ENCODE measurements at regions not wholly inside any gene's neighbourhood (a gene's known extent, or its start where the extent isn't known, plus 50 kb on each side); places are given as distances from the start of the nearest gene placed in this dataset.

- Histone ChIP-seq H3K4me3 (ENCODE audit: low read length in 2 of 2) (no peak overlapping the region), H3K9me3 (ENCODE audit: control insufficient read depth in 2 of 2, low read length in 2 of 2) (no peaks in the 10 kb centered on the region), H3K9ac (ENCODE audit: low read length in 2 of 2) (no peak overlapping the region), H3K4me1 (ENCODE audit: control insufficient read depth, insufficient read depth, low read length) (no peaks in the 10 kb centered on the region), H3K27ac (ENCODE audit: low read length) (no peak overlapping the region), H3K27me3 (ENCODE audit: control insufficient read depth in 1 of 2, insufficient read depth in 2 of 2, low read length in 2 of 2) (no peaks in the 10 kb centered on the region), H3K36me3 (ENCODE audit: control insufficient read depth in 2 of 2, insufficient read depth in 2 of 2, low read length in 2 of 2) (no peaks in the 10 kb centered on the region)
Measured at GRCh38 chr11:26805001-26805400, 83.1 kb upstream of the SLC5A12 start.

GRCh38 chr11:26806219-26806618 is 84.4 kb upstream of the SLC5A12 start:
- Histone ChIP-seq H3K4me3 (ENCODE audit: low read length in 2 of 2) (no peak overlapping the region), H3K9me3 (ENCODE audit: control insufficient read depth in 2 of 2, low read length in 2 of 2) (no peaks in the 10 kb centered on the region), H3K27me3 (ENCODE audit: control insufficient read depth in 1 of 2, insufficient read depth in 2 of 2, low read length in 2 of 2) (no peaks in the 10 kb centered on the region), H3K4me1 (ENCODE audit: control insufficient read depth, insufficient read depth, low read length) (no peaks in the 10 kb centered on the region), H3K36me3 (ENCODE audit: control insufficient read depth in 2 of 2, insufficient read depth in 2 of 2, low read length in 2 of 2) (no peaks in the 10 kb centered on the region), H3K27ac (ENCODE audit: low read length) (no peak overlapping the region), H3K9ac (ENCODE audit: low read length in 2 of 2) (no peak overlapping the region)

GRCh38 chr11:26820739-26821138 is 98.9 kb upstream of the SLC5A12 start:
- Histone ChIP-seq H3K27ac (ENCODE audit: low read length) (no peak overlapping the region), H3K4me3 (ENCODE audit: low read length in 2 of 2) (no peak overlapping the region), H3K4me1 (ENCODE audit: control insufficient read depth, insufficient read depth, low read length) (no peaks in the 10 kb centered on the region), H3K27me3 (ENCODE audit: control insufficient read depth in 1 of 2, insufficient read depth in 2 of 2, low read length in 2 of 2) (no peaks in the 10 kb centered on the region), H3K9me3 (ENCODE audit: control insufficient read depth in 2 of 2, low read length in 2 of 2) (peaks cover 0 to 11% of the 10 kb centered on the region in 2 donors), H3K36me3 (ENCODE audit: control insufficient read depth in 2 of 2, insufficient read depth in 2 of 2, low read length in 2 of 2) (no peaks in the 10 kb centered on the region), H3K9ac (ENCODE audit: low read length in 2 of 2) (no peak overlapping the region)

GRCh38 chr11:26823963-26824362 is 102.1 kb upstream of the SLC5A12 start:
- Histone ChIP-seq H3K27ac (ENCODE audit: low read length) (no peak overlapping the region), H3K4me3 (ENCODE audit: low read length in 2 of 2) (no peak overlapping the region), H3K36me3 (ENCODE audit: control insufficient read depth in 2 of 2, insufficient read depth in 2 of 2, low read length in 2 of 2) (no peaks in the 10 kb centered on the region), H3K9ac (ENCODE audit: low read length in 2 of 2) (no peak overlapping the region), H3K4me1 (ENCODE audit: control insufficient read depth, insufficient read depth, low read length) (peaks cover 4% of the 10 kb centered on the region), H3K9me3 (ENCODE audit: control insufficient read depth in 2 of 2, low read length in 2 of 2) (peaks cover 0 to 11% of the 10 kb centered on the region in 2 donors), H3K27me3 (ENCODE audit: control insufficient read depth in 1 of 2, insufficient read depth in 2 of 2, low read length in 2 of 2) (no peaks in the 10 kb centered on the region)

GRCh38 chr11:26827567-26828081 is 105.8 kb upstream of the SLC5A12 start:
- peak overlapping the region in 1 of 2 donors; percentile 28 for H3K4me3 ChIP-seq (ENCODE audit: low read length in 2 of 2)
- no peaks in the 10 kb centered on the region for H3K27me3 ChIP-seq (ENCODE audit: control insufficient read depth in 1 of 2, insufficient read depth in 2 of 2, low read length in 2 of 2)
- peak overlapping the region in 1 of 2 donors; percentile 36 for H3K9ac ChIP-seq (ENCODE audit: low read length in 2 of 2)
- peaks cover 0 to 11% of the 10 kb centered on the region in 2 donors for H3K9me3 ChIP-seq (ENCODE audit: control insufficient read depth in 2 of 2, low read length in 2 of 2)
- no peaks in the 10 kb centered on the region for H3K36me3 ChIP-seq (ENCODE audit: control insufficient read depth in 2 of 2, insufficient read depth in 2 of 2, low read length in 2 of 2)
- peaks cover 4% of the 10 kb centered on the region for H3K4me1 ChIP-seq (ENCODE audit: control insufficient read depth, insufficient read depth, low read length)
- H3K27ac ChIP-seq (ENCODE audit: low read length), result peak overlapping the region; percentile 38

GRCh38 chr11:26828288-26828687 is 106.4 kb upstream of the SLC5A12 start:
- H3K9ac ChIP-seq (ENCODE audit: low read length in 2 of 2), result no peak overlapping the region
- H3K9me3 ChIP-seq (ENCODE audit: control insufficient read depth in 2 of 2, low read length in 2 of 2), result peaks cover 0 to 8% of the 10 kb centered on the region in 2 donors
- H3K4me1 ChIP-seq (ENCODE audit: control insufficient read depth, insufficient read depth, low read length), result peaks cover 4% of the 10 kb centered on the region
- no peak overlapping the region for H3K4me3 ChIP-seq (ENCODE audit: low read length in 2 of 2)
- no peaks in the 10 kb centered on the region for H3K27me3 ChIP-seq (ENCODE audit: control insufficient read depth in 1 of 2, insufficient read depth in 2 of 2, low read length in 2 of 2)
- H3K27ac ChIP-seq (ENCODE audit: low read length), result peak overlapping the region; percentile 38
- no peaks in the 10 kb centered on the region for H3K36me3 ChIP-seq (ENCODE audit: control insufficient read depth in 2 of 2, insufficient read depth in 2 of 2, low read length in 2 of 2)

GRCh38 chr11:26830218-26830617 is 108.4 kb upstream of the SLC5A12 start:
- no peaks in the 10 kb centered on the region for H3K36me3 ChIP-seq (ENCODE audit: control insufficient read depth in 2 of 2, insufficient read depth in 2 of 2, low read length in 2 of 2)
- no peak overlapping the region for H3K27ac ChIP-seq (ENCODE audit: low read length)

GRCh38 chr11:26830757-26831156 is 108.9 kb upstream of the SLC5A12 start:
- no peak overlapping the region for H3K4me3 ChIP-seq (ENCODE audit: low read length in 2 of 2)
- H3K27ac ChIP-seq (ENCODE audit: low read length), result no peak overlapping the region
- no peaks in the 10 kb centered on the region for H3K27me3 ChIP-seq (ENCODE audit: control insufficient read depth in 1 of 2, insufficient read depth in 2 of 2, low read length in 2 of 2)
- H3K9me3 ChIP-seq (ENCODE audit: control insufficient read depth in 2 of 2, low read length in 2 of 2), result no peaks in the 10 kb centered on the region
- H3K36me3 ChIP-seq (ENCODE audit: control insufficient read depth in 2 of 2, insufficient read depth in 2 of 2, low read length in 2 of 2), result no peaks in the 10 kb centered on the region
- H3K4me1 ChIP-seq (ENCODE audit: control insufficient read depth, insufficient read depth, low read length), result peaks cover 4% of the 10 kb centered on the region
- no peak overlapping the region for H3K9ac ChIP-seq (ENCODE audit: low read length in 2 of 2)

More at GRCh38 chr11:26830218-26830617, 108.4 kb upstream of the SLC5A12 start:
- H3K4me3 ChIP-seq (ENCODE audit: low read length in 2 of 2), result no peak overlapping the region
- peaks cover 4% of the 10 kb centered on the region for H3K4me1 ChIP-seq (ENCODE audit: control insufficient read depth, insufficient read depth, low read length)
- H3K9me3 ChIP-seq (ENCODE audit: control insufficient read depth in 2 of 2, low read length in 2 of 2), result no peaks in the 10 kb centered on the region
- H3K9ac ChIP-seq (ENCODE audit: low read length in 2 of 2), result no peak overlapping the region
- H3K27me3 ChIP-seq (ENCODE audit: control insufficient read depth in 1 of 2, insufficient read depth in 2 of 2, low read length in 2 of 2), result no peaks in the 10 kb centered on the region

GRCh38 chr11:26834601-26835000 is 112.7 kb upstream of the SLC5A12 start:
- no peaks in the 10 kb centered on the region for H3K27me3 ChIP-seq (ENCODE audit: control insufficient read depth in 1 of 2, insufficient read depth in 2 of 2, low read length in 2 of 2)
- H3K4me1 ChIP-seq (ENCODE audit: control insufficient read depth, insufficient read depth, low read length), result no peaks in the 10 kb centered on the region
- no peak overlapping the region for H3K27ac ChIP-seq (ENCODE audit: low read length)
- no peaks in the 10 kb centered on the region for H3K36me3 ChIP-seq (ENCODE audit: control insufficient read depth in 2 of 2, insufficient read depth in 2 of 2, low read length in 2 of 2)
- no peak overlapping the region for H3K4me3 ChIP-seq (ENCODE audit: low read length in 2 of 2)
- no peak overlapping the region for H3K9ac ChIP-seq (ENCODE audit: low read length in 2 of 2)
- H3K9me3 ChIP-seq (ENCODE audit: control insufficient read depth in 2 of 2, low read length in 2 of 2), result no peaks in the 10 kb centered on the region

GRCh38 chr11:26835611-26836010 is 113.8 kb upstream of the SLC5A12 start:
- H3K36me3 ChIP-seq (ENCODE audit: control insufficient read depth in 2 of 2, insufficient read depth in 2 of 2, low read length in 2 of 2), result no peaks in the 10 kb centered on the region
- no peaks in the 10 kb centered on the region for H3K27me3 ChIP-seq (ENCODE audit: control insufficient read depth in 1 of 2, insufficient read depth in 2 of 2, low read length in 2 of 2)
- H3K4me1 ChIP-seq (ENCODE audit: control insufficient read depth, insufficient read depth, low read length), result peaks cover 3% of the 10 kb centered on the region
- H3K4me3 ChIP-seq (ENCODE audit: low read length in 2 of 2), result no peak overlapping the region
- no peak overlapping the region for H3K27ac ChIP-seq (ENCODE audit: low read length)
- no peaks in the 10 kb centered on the region for H3K9me3 ChIP-seq (ENCODE audit: control insufficient read depth in 2 of 2, low read length in 2 of 2)
- no peak overlapping the region for H3K9ac ChIP-seq (ENCODE audit: low read length in 2 of 2)

- no peak overlapping the region for H3K27ac ChIP-seq (ENCODE audit: low read length)
- no peaks in the 10 kb centered on the region for H3K36me3 ChIP-seq (ENCODE audit: control insufficient read depth in 2 of 2, insufficient read depth in 2 of 2, low read length in 2 of 2)
- no peaks in the 10 kb centered on the region for H3K27me3 ChIP-seq (ENCODE audit: control insufficient read depth in 1 of 2, insufficient read depth in 2 of 2, low read length in 2 of 2)
- H3K4me1 ChIP-seq (ENCODE audit: control insufficient read depth, insufficient read depth, low read length), result peaks cover 5% of the 10 kb centered on the region
- H3K4me3 ChIP-seq (ENCODE audit: low read length in 2 of 2), result no peak overlapping the region
- no peaks in the 10 kb centered on the region for H3K9me3 ChIP-seq (ENCODE audit: control insufficient read depth in 2 of 2, low read length in 2 of 2)
- no peak overlapping the region for H3K9ac ChIP-seq (ENCODE audit: low read length in 2 of 2)
Measured at GRCh38 chr11:26837154-26837553, 115.3 kb upstream of the SLC5A12 start.
